HEK293T (cell line): ENCODE measurements at regions not wholly inside any gene's neighbourhood (a gene's known extent, or its start where the extent isn't known, plus 50 kb on each side); places are given as distances from the start of the nearest gene placed in this dataset.

Experiments used
- ELF4 ChIP-seq: fragments of 450-650 bp; IDR thresholded peaks from 2 replicates; pipeline ENCODE4 v1.6.1; 2017; ENCODE audit warnings: antibody characterized with exemption
- FOXA1 ChIP-seq: fragments of 450-650 bp; IDR thresholded peaks from 2 replicates; pipeline ENCODE4 v1.6.1; 2016; ENCODE audit warnings: mild to moderate bottlenecking
- FOXK2 ChIP-seq: fragments of 450-650 bp; IDR thresholded peaks from 2 replicates; pipeline ENCODE4 v1.6.1; 2016; ENCODE audit warnings: mild to moderate bottlenecking
- FOXM1 ChIP-seq: fragments of 450-650 bp; IDR thresholded peaks from 2 replicates; pipeline ENCODE4 v1.6.1; 2017; ENCODE audit warnings: mild to moderate bottlenecking, borderline replicate concordance
- SP1 ChIP-seq: fragments of 450-650 bp; IDR thresholded peaks from 2 replicates; pipeline ENCODE4 v1.6.1; 2017

DNA sequence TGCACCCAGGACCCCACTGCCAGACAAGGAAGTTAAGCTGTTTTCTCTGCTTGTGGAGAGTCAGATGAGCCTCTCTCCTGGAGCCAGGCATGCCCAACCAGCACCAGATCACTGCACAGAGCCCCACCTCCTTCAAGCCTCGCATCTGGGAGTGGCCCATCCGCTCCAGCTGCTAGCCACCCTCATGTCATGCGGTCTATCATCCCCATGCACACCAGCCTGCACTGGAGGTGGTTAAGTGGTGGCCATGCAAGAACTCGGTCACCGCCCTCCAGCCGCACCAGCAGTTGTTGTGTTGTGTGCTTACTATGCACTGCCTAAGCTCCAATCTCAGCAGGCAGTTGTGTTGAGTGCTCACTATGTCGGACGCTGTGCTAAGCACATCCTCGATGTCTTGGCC, 177.9 kb upstream of the SLC14A2 start:
- TF ChIP-seq FOXA1, result no peak
- no peak for TF ChIP-seq FOXM1
- TF ChIP-seq SP1, result no peak
- no peak for TF ChIP-seq ELF4
- TF ChIP-seq FOXK2, result no peak
